BE2C (cell line): ENCODE measurements at regions not wholly inside any gene's neighbourhood (a gene's known extent, or its start where the extent isn't known, plus 50 kb on each side); places are given as distances from the start of the nearest gene placed in this dataset.
"Not testable (repeated sequence)": the region's sequence is repeated elsewhere in the genome, so short reads cannot be mapped to it uniquely, and the experiment has no call there.

Experiments
- DNase-seq: peaks from one replicate; pipeline ENCODE4 v3.0.0-alpha.2; 2020
- H3K27me3 ChIP-seq: fragments of 250-450 bp; sonication (Bioruptor Pico); 2 replicates; pipeline ENCODE4 v1.5.1; 2020; ENCODE audit warnings: mild to moderate bottlenecking
- H3K36me3 ChIP-seq: fragments of 250-450 bp; sonication (Bioruptor Pico); 2 replicates; pipeline ENCODE4 v1.5.1; 2020; ENCODE audit warnings: mild to moderate bottlenecking
- H3K4me1 ChIP-seq: fragments of 250-450 bp; sonication (Bioruptor Pico); 2 replicates; pipeline ENCODE4 v1.5.1; 2020
- H3K4me3 ChIP-seq: 2 replicates; pipeline ENCODE4 v1.5.1; 2011; ENCODE audit warnings: low read depth, low read length
- H3K9me3 ChIP-seq: fragments of 250-450 bp; sonication (Bioruptor Pico); 2 replicates; pipeline ENCODE4 v1.5.1; 2020
- TF ChIP-seq, protein P1 (sequence below): IDR thresholded peaks from 2 replicates; pipeline ENCODE4 v1.5.1; 2012; ENCODE audit warnings: mild to moderate bottlenecking, low read depth, low read length

DNA sequence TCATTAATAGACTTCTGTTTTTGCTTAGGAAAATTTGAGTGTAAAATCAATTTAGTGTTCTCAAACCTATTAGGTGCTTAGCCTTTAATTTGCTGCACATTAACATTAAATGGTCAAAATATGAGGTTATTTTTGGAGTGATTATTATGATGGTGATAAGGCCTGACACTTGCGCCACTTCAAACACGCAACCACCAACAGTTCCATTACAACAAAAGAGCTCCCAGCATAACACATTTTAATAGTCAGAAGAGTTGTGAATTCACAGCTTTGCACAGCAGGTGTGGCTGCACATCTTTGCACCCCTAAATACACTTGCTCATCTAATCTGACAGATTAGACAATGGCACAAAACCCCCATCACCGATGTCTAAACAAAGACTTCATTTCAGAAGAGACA lies 940.7 kb downstream of the NR2F1-AS1 start:
- H3K4me3 ChIP-seq, result peak overlapping the region; percentile 54; the same call in 1 of the 2 replicates
- no peaks in the 10 kb centered on the region for H3K36me3 ChIP-seq
- no peaks in the 10 kb centered on the region for H3K27me3 ChIP-seq
- no peak for DNase-seq
- peaks cover 25% of the 10 kb centered on the region for H3K4me1 ChIP-seq
- no peaks in the 10 kb centered on the region for H3K9me3 ChIP-seq
- TF ChIP-seq, protein P1, sequence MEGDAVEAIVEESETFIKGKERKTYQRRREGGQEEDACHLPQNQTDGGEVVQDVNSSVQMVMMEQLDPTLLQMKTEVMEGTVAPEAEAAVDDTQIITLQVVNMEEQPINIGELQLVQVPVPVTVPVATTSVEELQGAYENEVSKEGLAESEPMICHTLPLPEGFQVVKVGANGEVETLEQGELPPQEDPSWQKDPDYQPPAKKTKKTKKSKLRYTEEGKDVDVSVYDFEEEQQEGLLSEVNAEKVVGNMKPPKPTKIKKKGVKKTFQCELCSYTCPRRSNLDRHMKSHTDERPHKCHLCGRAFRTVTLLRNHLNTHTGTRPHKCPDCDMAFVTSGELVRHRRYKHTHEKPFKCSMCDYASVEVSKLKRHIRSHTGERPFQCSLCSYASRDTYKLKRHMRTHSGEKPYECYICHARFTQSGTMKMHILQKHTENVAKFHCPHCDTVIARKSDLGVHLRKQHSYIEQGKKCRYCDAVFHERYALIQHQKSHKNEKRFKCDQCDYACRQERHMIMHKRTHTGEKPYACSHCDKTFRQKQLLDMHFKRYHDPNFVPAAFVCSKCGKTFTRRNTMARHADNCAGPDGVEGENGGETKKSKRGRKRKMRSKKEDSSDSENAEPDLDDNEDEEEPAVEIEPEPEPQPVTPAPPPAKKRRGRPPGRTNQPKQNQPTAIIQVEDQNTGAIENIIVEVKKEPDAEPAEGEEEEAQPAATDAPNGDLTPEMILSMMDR, result no peak

DNA sequence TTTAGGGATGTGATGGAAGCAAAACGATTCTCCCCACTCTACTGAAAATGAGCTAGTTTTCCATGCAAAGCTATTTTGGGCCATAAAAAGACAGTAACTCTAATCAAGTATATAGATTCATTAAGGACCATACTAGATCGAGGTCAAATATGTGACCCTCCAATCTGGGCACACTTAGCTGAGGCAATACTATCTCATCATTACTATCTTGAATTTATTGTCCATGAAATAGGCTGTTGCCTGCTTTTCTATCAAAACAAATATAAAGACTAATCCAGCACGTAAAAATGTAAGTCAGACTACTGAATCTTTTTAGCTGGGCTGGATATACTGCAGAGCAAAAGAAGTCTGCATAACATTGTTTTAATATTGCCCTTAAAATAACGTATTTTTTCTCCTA lies 943.1 kb downstream of the NR2F1-AS1 start:
- H3K9me3 ChIP-seq, result no peaks in the 10 kb centered on the region
- no peak for DNase-seq
- H3K36me3 ChIP-seq, result no peaks in the 10 kb centered on the region
- H3K4me1 ChIP-seq, result peaks cover 43% of the 10 kb centered on the region
- TF ChIP-seq, protein P1, result no peak
- H3K4me3 ChIP-seq, result no peak overlapping the region
- no peaks in the 10 kb centered on the region for H3K27me3 ChIP-seq

DNA sequence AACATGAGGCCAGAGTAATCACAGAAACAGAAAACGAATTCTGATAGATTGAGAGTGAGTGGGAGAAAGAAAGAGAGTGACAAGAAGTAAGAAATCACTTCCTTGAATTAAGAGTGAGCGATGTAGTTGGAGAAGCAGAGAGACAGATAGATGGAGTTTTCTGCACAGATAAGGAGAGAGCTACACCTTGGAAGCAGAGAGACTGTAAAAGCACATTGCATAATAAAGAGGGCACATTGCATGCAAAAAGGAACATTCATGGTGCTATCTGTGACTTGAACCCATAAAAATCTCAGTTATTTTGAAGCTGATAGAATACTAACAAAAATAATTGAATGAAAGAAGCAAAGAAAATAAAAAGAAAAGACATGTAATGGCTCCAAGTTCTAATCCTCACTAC lies 943.8 kb downstream of the NR2F1-AS1 start:
- DNase-seq, result no peak
- Histone ChIP-seq H3K27me3 (no peaks in the 10 kb centered on the region), H3K4me3 (no peak overlapping the region), H3K9me3 (no peaks in the 10 kb centered on the region), H3K4me1 (peaks cover 43% of the 10 kb centered on the region), H3K36me3 (no peaks in the 10 kb centered on the region)
- TF ChIP-seq, protein P1, result no peak

DNA sequence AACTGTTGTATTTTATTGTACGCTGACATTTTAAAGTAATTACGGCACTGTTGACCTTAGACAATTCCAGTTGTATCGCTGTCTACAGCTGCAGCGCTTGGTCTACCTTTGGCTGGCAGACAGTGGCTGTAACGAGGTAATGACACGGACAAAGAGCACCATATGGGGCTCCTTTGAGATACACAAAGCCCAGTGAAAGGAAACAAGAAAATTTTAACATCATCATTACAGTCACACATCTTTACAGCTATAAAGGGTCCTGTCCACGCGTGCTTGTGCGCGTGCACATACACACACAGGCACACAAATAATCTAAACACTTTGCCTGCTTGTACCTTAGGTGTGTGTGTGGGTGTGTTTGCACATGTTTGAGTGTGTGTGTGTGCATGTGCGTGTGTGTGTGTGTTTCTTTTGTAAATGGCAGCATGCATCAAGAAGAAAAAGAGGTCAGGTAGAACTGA lies 946.0 kb downstream of the NR2F1-AS1 start:
- Histone ChIP-seq H3K9me3 (no peaks in the 10 kb centered on the region), H3K36me3 (no peaks in the 10 kb centered on the region), H3K4me3 (peak overlapping the region; percentile 37), H3K4me1 (peaks cover 32% of the 10 kb centered on the region), H3K27me3 (no peaks in the 10 kb centered on the region)
- TF ChIP-seq, protein P1, result no peak
- DNase-seq, result peak; percentile 23

DNA sequence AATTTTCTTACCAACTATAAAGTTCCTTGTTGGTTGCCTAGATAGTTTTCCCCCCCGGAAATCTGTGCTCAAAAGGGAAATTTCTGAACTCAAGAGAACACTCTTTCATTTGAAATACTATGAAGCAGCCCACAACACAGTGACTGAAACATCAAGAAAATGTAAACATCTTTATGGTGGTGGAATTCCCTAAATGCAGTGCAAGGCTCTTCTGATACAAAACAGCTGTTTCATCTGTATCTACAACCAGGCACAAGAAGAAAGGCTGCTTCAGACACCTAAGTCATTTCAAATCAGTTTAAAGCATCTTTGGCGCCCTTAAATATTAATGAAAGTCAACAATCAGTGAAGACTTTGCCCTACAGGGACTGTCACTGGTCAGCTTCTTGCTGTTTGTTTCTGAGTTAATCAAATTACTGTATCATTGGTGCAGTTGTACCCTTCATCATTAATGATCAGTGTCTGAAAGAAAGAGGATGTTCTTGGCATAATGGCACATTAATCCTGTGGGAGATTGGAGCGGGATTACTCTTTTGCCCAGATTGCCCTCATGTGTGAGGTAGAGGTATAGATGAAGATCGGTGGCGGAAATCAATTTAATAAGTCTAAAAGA lies 947.0 kb downstream of the NR2F1-AS1 start:
- Histone ChIP-seq H3K36me3 (no peaks in the 10 kb centered on the region), H3K27me3 (no peaks in the 10 kb centered on the region), H3K4me1 (peaks cover 26% of the 10 kb centered on the region), H3K9me3 (no peaks in the 10 kb centered on the region), H3K4me3 (peak overlapping the region; percentile 37)
- TF ChIP-seq, protein P1, result no peak
- DNase-seq, result no peak

DNA sequence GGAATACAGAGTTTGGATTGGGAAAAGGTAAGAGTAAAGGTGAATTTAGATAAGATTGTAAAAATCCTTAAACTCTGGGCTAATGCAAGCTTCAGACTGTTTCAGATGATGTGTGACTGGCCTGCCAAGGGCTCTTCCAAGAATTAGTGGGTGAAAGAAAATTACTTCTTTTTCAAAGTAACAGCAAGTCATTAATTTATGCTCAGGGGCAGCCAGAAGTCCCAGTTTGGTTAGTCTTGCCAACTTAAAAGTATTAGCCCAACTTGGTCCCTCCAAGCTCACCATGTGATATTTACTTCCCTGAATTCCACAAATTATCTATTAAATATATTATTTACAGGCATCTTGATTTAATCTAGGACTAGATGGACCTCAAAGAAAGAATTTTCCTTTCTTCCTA lies 947.8 kb downstream of the NR2F1-AS1 start:
- TF ChIP-seq, protein P1, result no peak
- Histone ChIP-seq H3K9me3 (no peaks in the 10 kb centered on the region), H3K27me3 (no peaks in the 10 kb centered on the region), H3K36me3 (no peaks in the 10 kb centered on the region), H3K4me1 (peaks cover 21% of the 10 kb centered on the region), H3K4me3 (no peak overlapping the region)
- no peak for DNase-seq

DNA sequence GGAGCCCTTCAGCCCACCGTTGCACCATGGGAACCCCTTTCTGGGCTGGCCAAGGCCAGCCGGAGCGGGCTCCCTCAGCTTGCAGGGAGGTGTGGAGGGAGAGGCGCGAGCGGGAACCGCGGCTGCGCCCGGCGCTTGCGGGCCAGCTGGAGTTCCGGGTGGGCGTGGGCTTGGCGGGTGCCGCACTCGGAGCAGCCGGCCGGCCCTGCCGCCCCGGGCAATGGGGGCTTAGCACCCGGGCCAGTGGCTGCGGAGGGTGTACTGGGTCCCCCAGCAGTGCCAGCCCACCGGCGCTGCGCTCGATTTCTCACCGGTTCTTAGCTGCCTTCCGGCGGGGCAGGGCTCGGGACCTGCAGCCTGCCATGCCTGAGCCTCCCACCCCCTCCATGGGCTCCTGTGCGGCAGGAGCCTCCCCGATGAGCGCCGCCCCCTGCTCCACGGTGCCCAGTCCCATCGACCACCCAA lies 949.8 kb downstream of the NR2F1-AS1 start:
- H3K4me1 ChIP-seq, result peaks cover 21% of the 10 kb centered on the region
- not testable (repeated sequence) for H3K4me3 ChIP-seq, H3K36me3 ChIP-seq, H3K9me3 ChIP-seq, DNase-seq, H3K27me3 ChIP-seq
